Activated CD4-positive, CD25-positive, alpha-beta regulatory T cell (primary cell): ENCODE measurements at regions not wholly inside any gene's neighbourhood (a gene's known extent, or its start where the extent isn't known, plus 50 kb on each side); places are given as distances from the start of the nearest gene placed in this dataset.
"Not testable (repeated sequence)": the region's sequence is repeated elsewhere in the genome, so short reads cannot be mapped to it uniquely, and the experiment has no call there.

Experiments used
- DNase-seq, 4 experiments: peaks; one replicate each; lab custom pipeline; 2025; lab: John Stamatoyannopoulos, UW

- no peak for DNase-seq
These were observed 391.5 kb downstream of the GASK1B start for GRCh38 chr4:157781361-157781760.

GRCh38 chr4:157779081-157779480 lies 393.7 kb downstream of the GASK1B start:
- DNase-seq = no peak

- no peak for DNase-seq
These were observed 395.8 kb downstream of the GASK1B start for GRCh38 chr4:157776930-157777528.

- DNase-seq = no peak
These were observed 396.9 kb downstream of the GASK1B start for GRCh38 chr4:157775971-157776370.

- DNase-seq = no peak
These were observed 399.9 kb downstream of the GASK1B start for GRCh38 chr4:157772907-157773306.

GRCh38 chr4:157768419-157768818 lies 404.4 kb downstream of the GASK1B start:
- no peak for DNase-seq

GRCh38 chr4:157763490-157763889 lies 409.3 kb downstream of the GASK1B start:
- no peak for DNase-seq

- DNase-seq = no peak
These were observed 418.4 kb downstream of the GASK1B start for GRCh38 chr4:157754410-157754809.

- DNase-seq = no peak
These were observed 421.2 kb downstream of the GASK1B start for GRCh38 chr4:157751631-157752030.

- DNase-seq = no peak
These were observed 431.2 kb downstream of the GASK1B start for GRCh38 chr4:157741642-157742041.

- DNase-seq = no peak
These were observed 433.6 kb downstream of the GASK1B start for GRCh38 chr4:157739242-157739641.

GRCh38 chr4:157728215-157728614 lies 444.6 kb downstream of the GASK1B start:
- DNase-seq = no peak

GRCh38 chr4:157727163-157727562 lies 445.7 kb downstream of the GASK1B start:
- DNase-seq = no peak

GRCh38 chr4:157722146-157722545 lies 450.7 kb downstream of the GASK1B start:
- no peak for DNase-seq

GRCh38 chr4:157713342-157713741 lies 459.5 kb downstream of the GASK1B start:
- DNase-seq = no peak

- no peak for DNase-seq
These were observed 466.7 kb downstream of the GASK1B start for GRCh38 chr4:157706155-157706554.

GRCh38 chr4:157702831-157703230 lies 470.0 kb downstream of the GASK1B start:
- DNase-seq = no peak

GRCh38 chr4:157701695-157701994 lies 471.2 kb downstream of the GASK1B start:
- no peak for DNase-seq

- no peak for DNase-seq
These were observed 471.7 kb downstream of the GASK1B start for GRCh38 chr4:157700898-157701694.

- DNase-seq = no peak
These were observed 468.9 kb downstream of the GRIA2 start for GRCh38 chr4:157689476-157689875.

GRCh38 chr4:157687971-157688370 lies 467.4 kb downstream of the GRIA2 start:
- DNase-seq = no peak

- not testable (repeated sequence) for DNase-seq
These were observed 458.8 kb downstream of the GRIA2 start for GRCh38 chr4:157679326-157679725.

- DNase-seq = no peak
These were observed 457.9 kb downstream of the GRIA2 start for GRCh38 chr4:157678478-157678877.

GRCh38 chr4:157674699-157675098 lies 454.2 kb downstream of the GRIA2 start:
- no peak for DNase-seq
